Activated CD8-positive, alpha-beta T cell treated with anti-CD3 and anti-CD28 coated beads for 36 hours (primary cell): ENCODE measurements at regions not wholly inside any gene's neighbourhood (a gene's known extent, or its start where the extent isn't known, plus 50 kb on each side); places are given as distances from the start of the nearest gene placed in this dataset.

Source experiments
- ATAC-seq: fragments of 200-7000 bp; cut with Tn5 transposase; one replicate; pipeline ENCODE4 v1.10.0; 2021; ENCODE audit warnings: mild to moderate bottlenecking, moderate library complexity
- CTCF ChIA-PET: fragments of 350-600 bp; sonication (Branson Sonifier 250); formaldehyde crosslinking; loops from one replicate; lab custom pipeline; 2021; ENCODE audit warnings: antibody characterized with exemption; lab: Charles Lee
- POLR2A ChIA-PET: fragments of 350-600 bp; sonication (Branson Sonifier 250); formaldehyde crosslinking; loops from one replicate; lab custom pipeline; 2021; ENCODE audit warnings: antibody characterized with exemption; lab: Charles Lee
- DNase-seq: peaks from one replicate; pipeline ENCODE4 v3.0.0-alpha.2; 2020
- H3K27ac Mint-ChIP-seq: one replicate; pipeline ENCODE4 v1.8.0; 2021; ENCODE audit warnings: mild to moderate bottlenecking, mixed read lengths
- H3K27me3 Mint-ChIP-seq: one replicate; pipeline ENCODE4 v1.8.0; 2021; ENCODE audit warnings: mixed read lengths
- H3K36me3 Mint-ChIP-seq: one replicate; pipeline ENCODE4 v1.8.0; 2021; ENCODE audit warnings: low read depth, mixed read lengths
- H3K4me1 Mint-ChIP-seq: one replicate; pipeline ENCODE4 v1.8.0; 2021; ENCODE audit warnings: low read depth, mixed read lengths
- H3K4me3 Mint-ChIP-seq: one replicate; pipeline ENCODE4 v1.8.0; 2021; ENCODE audit warnings: mild to moderate bottlenecking, moderate library complexity, mixed read lengths
- H3K9me3 Mint-ChIP-seq: one replicate; pipeline ENCODE4 v1.8.0; 2021; ENCODE audit warnings: mixed read lengths
- CTCF ChIP-seq: fragments of 200-600 bp; IDR thresholded peaks from one replicate; pipeline ENCODE4 v1.8.0; 2022; ENCODE audit warnings: antibody characterized with exemption, mild to moderate bottlenecking
- intact Hi-C: fragments of 100-400 bp; cut with micrococcal nuclease; formaldehyde crosslinking; loops from one replicate; pipeline ENCODE4 v1.10.0; 2022

GRCh38 chr15:29356786-29357185, 87.2 kb upstream of the NSMCE3 start:
- Mint-ChIP-seq H3K36me3 (no peaks in the 10 kb centered on the region), H3K27ac (no peak overlapping the region), H3K4me1 (no peaks in the 10 kb centered on the region), H3K27me3 (peaks cover under 1% of the 10 kb centered on the region), H3K9me3 (no peaks in the 10 kb centered on the region), H3K4me3 (no peak overlapping the region)
- CTCF ChIA-PET = no interaction called here
- intact Hi-C loops = no loop called here
- no peak for TF ChIP-seq CTCF
- DNase-seq (no peak), ATAC-seq (no peak)
- POLR2A ChIA-PET = no interaction called here

- ChIA-PET POLR2A (no interaction called here), CTCF (no interaction called here)
- TF ChIP-seq CTCF = no peak
- H3K27ac Mint-ChIP-seq = no peak overlapping the region
- no peak overlapping the region for H3K4me3 Mint-ChIP-seq
- no peaks in the 10 kb centered on the region for H3K36me3 Mint-ChIP-seq
- intact Hi-C loops = no loop called here
- peaks cover 1% of the 10 kb centered on the region for H3K27me3 Mint-ChIP-seq
- no peaks in the 10 kb centered on the region for H3K9me3 Mint-ChIP-seq
- H3K4me1 Mint-ChIP-seq = no peaks in the 10 kb centered on the region
- DNase-seq (no peak), ATAC-seq (no peak)
Measured at GRCh38 chr15:29355477-29355876, 85.9 kb upstream of the NSMCE3 start.

- ChIA-PET CTCF (no interaction called here), POLR2A (no interaction called here)
- no peak overlapping the region for H3K4me3 Mint-ChIP-seq
- DNase-seq = no peak
- H3K9me3 Mint-ChIP-seq = no peaks in the 10 kb centered on the region
- no peaks in the 10 kb centered on the region for H3K36me3 Mint-ChIP-seq
- no peak for ATAC-seq
- H3K27ac Mint-ChIP-seq = no peak overlapping the region
- TF ChIP-seq CTCF = no peak
- peaks cover 3% of the 10 kb centered on the region for H3K27me3 Mint-ChIP-seq
- no peaks in the 10 kb centered on the region for H3K4me1 Mint-ChIP-seq
- intact Hi-C loops = no loop called here
Measured at GRCh38 chr15:29352402-29352801, 82.8 kb upstream of the NSMCE3 start.

- ChIA-PET CTCF (no interaction called here), POLR2A (no interaction called here)
- Mint-ChIP-seq H3K9me3 (no peaks in the 10 kb centered on the region), H3K36me3 (no peaks in the 10 kb centered on the region), H3K4me3 (no peak overlapping the region), H3K27me3 (peaks cover 3% of the 10 kb centered on the region), H3K4me1 (no peaks in the 10 kb centered on the region), H3K27ac (no peak overlapping the region)
- intact Hi-C loops = no loop called here
- no peak for TF ChIP-seq CTCF
- DNase-seq (no peak), ATAC-seq (no peak)
Measured at GRCh38 chr15:29349196-29349595, 79.6 kb upstream of the NSMCE3 start.

GRCh38 chr15:29348336-29348914, 78.8 kb upstream of the NSMCE3 start:
- Mint-ChIP-seq H3K4me3 (no peak overlapping the region), H3K36me3 (no peaks in the 10 kb centered on the region), H3K9me3 (no peaks in the 10 kb centered on the region), H3K4me1 (no peaks in the 10 kb centered on the region), H3K27me3 (peaks cover 3% of the 10 kb centered on the region), H3K27ac (no peak overlapping the region)
- ATAC-seq (no peak), DNase-seq (no peak)
- intact Hi-C loops = no loop called here
- ChIA-PET POLR2A (no interaction called here), CTCF (no interaction called here)
- no peak for TF ChIP-seq CTCF
